ENCODE measurements at regions not wholly inside any gene's neighbourhood (a gene's known extent, or its start where the extent isn't known, plus 50 kb on each side); places are given as distances from the start of the nearest gene placed in this dataset.

DNA sequence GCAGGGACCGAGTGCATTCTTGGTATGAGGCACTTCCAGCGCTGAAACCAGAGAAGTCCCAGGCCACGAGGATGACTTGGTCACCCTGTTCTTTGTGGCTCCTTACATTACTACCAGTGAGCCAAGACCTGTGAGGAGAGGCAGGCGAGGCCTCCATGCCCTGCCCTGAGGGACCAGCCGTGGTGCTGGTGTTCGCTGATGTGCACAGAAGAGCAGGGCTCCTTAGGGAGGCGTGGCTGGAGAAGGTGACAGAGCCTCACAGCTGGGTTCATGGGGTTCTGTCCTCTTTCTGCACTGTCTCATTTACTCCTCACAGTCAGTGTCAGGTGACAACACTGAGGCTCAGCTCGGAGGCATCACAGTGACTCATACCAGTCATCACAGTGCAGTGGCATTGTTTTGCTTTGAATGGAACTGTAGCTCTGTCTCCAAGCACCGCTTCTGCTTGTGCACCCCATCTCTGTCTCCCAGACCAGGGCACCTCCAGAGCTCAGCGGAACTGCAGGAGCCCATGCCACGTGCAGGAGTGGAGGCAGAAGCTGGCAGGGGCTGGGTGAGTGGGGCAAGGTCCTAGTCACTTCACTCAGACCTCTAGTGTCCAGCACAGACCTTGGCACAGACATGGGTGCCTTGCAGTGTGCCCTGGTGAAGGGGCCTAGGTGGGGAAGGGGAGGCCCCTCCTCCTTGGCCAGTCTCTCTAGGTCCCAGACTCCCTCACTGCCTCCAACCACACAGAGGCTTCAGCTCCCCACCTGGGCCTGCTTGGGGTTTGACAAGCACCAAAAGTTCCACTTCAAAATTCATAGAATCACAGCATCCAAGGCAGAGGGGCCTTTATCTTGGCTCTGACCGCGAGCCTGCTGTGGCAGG, 310.9 kb downstream of the MATN1 start:
- Histone ChIP-seq H3K36me3 (replicated peaks) (no peaks in the 10 kb centered on the region), H3K27me3 (replicated peaks) (no peaks in the 10 kb centered on the region), H3K4me3 (ENCODE audit: low read depth, low read length) (no peak overlapping the region), H3K27ac (no peak overlapping the region)
- DNase-seq = peak; percentile 14
- TF ChIP-seq, protein P1, sequence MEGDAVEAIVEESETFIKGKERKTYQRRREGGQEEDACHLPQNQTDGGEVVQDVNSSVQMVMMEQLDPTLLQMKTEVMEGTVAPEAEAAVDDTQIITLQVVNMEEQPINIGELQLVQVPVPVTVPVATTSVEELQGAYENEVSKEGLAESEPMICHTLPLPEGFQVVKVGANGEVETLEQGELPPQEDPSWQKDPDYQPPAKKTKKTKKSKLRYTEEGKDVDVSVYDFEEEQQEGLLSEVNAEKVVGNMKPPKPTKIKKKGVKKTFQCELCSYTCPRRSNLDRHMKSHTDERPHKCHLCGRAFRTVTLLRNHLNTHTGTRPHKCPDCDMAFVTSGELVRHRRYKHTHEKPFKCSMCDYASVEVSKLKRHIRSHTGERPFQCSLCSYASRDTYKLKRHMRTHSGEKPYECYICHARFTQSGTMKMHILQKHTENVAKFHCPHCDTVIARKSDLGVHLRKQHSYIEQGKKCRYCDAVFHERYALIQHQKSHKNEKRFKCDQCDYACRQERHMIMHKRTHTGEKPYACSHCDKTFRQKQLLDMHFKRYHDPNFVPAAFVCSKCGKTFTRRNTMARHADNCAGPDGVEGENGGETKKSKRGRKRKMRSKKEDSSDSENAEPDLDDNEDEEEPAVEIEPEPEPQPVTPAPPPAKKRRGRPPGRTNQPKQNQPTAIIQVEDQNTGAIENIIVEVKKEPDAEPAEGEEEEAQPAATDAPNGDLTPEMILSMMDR (IDR thresholded peaks at IDR 0.05; ENCODE audit: low read depth, low read length, missing control alignments) = no peak
- in situ Hi-C loops (cut with HindIII; ENCODE audit: low pct_ligation_motif_present, low sequenced_read_pairs) = no loop called here

DNA sequence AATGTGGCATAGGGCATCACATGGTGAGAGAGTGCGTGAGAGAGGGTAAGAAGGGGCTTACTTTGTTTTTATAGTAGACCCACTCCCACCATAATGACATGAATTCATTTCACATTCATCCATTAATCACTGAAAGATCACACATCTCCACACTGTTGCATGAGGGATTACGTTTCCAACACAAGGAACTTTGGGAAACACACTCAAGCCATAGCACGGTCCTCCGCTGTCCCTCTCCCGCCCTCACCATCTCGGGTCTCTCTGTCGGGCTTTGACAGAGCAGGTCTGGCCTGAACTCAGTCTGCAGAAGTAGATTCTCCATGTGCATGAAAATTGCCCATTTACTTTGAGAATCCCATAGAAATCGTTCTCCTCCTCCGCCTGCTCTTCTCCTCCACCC, 312.2 kb downstream of the MATN1 start:
- Histone ChIP-seq H3K27me3 (replicated peaks) (no peaks in the 10 kb centered on the region), H3K4me3 (ENCODE audit: low read depth, low read length) (no peak overlapping the region), H3K27ac (no peak overlapping the region), H3K36me3 (replicated peaks) (no peaks in the 10 kb centered on the region)
- in situ Hi-C loops (cut with HindIII; ENCODE audit: low pct_ligation_motif_present, low sequenced_read_pairs) = no loop called here
- TF ChIP-seq, protein P1 (IDR thresholded peaks at IDR 0.05; ENCODE audit: low read depth, low read length, missing control alignments) = no peak
- DNase-seq = no peak

- in situ Hi-C loops (cut with HindIII; ENCODE audit: low pct_ligation_motif_present, low sequenced_read_pairs) = no loop called here
- TF ChIP-seq, protein P1 (IDR thresholded peaks at IDR 0.05; ENCODE audit: low read depth, low read length, missing control alignments) = no peak
- H3K36me3 ChIP-seq (replicated peaks) = no peaks in the 10 kb centered on the region
- no peak for DNase-seq
- H3K27me3 ChIP-seq (replicated peaks) = no peaks in the 10 kb centered on the region
- no peak overlapping the region for H3K4me3 ChIP-seq (ENCODE audit: low read depth, low read length)
- H3K27ac ChIP-seq = no peak overlapping the region
Observed at GRCh38 chr1:30410153-30410851, 313.1 kb downstream of the MATN1 start.

- no peak for DNase-seq
- TF ChIP-seq, protein P1 (IDR thresholded peaks at IDR 0.05; ENCODE audit: low read depth, low read length, missing control alignments) = no peak
- H3K27me3 ChIP-seq (replicated peaks) = no peaks in the 10 kb centered on the region
- H3K36me3 ChIP-seq (replicated peaks) = no peaks in the 10 kb centered on the region
- in situ Hi-C loops (cut with HindIII; ENCODE audit: low pct_ligation_motif_present, low sequenced_read_pairs) = no loop called here
- no peak overlapping the region for H3K27ac ChIP-seq
- H3K4me3 ChIP-seq (ENCODE audit: low read depth, low read length) = no peak overlapping the region
Observed at GRCh38 chr1:30409476-30410152, 313.8 kb downstream of the MATN1 start.

DNA sequence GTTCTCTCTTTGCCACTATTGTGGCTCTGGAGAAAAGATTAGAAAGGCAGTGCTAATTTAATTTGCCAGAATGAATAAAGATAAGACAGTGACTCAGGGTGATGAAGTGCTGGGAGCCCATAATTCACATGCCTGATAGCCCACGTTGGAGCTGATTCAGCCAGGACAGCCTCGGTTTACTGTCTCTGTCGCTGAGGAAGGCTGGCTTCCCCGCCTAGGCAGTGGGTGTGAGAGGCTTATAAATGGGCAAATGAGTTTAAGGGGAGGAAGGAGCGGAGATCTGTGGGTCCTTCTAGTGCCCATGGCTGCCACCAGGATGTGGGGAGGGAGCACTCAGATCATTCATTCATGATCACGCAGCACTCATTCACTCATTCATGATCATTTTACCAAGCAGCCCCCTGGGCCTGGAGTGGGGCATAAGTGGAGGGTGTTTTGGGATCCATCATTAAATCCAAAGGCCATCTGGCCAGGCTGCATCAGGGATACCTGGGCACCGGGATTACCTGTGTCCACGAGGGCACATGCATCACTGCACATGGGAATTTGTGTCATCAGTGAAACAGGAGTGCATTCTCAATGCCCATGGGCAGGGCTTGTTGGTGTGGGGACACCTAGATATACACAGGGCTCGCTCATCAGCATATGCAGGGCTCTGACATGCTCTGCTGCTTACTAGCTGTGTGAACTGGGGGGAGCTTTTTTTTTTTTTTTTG, 315.4 kb downstream of the MATN1 start:
- H3K27me3 ChIP-seq (replicated peaks) = no peaks in the 10 kb centered on the region
- TF ChIP-seq, protein P1 (IDR thresholded peaks at IDR 0.05; ENCODE audit: low read depth, low read length, missing control alignments) = no peak
- H3K27ac ChIP-seq = no peak overlapping the region
- H3K4me3 ChIP-seq (ENCODE audit: low read depth, low read length) = no peak overlapping the region
- no peaks in the 10 kb centered on the region for H3K36me3 ChIP-seq (replicated peaks)
- DNase-seq = peak; percentile 34
- in situ Hi-C loops (cut with HindIII; ENCODE audit: low pct_ligation_motif_present, low sequenced_read_pairs) = no loop called here
